Epithelial cell of proximal tubule (primary cell): ENCODE measurements at regions not wholly inside any gene's neighbourhood (a gene's known extent, or its start where the extent isn't known, plus 50 kb on each side); places are given as distances from the start of the nearest gene placed in this dataset.
"Not testable (repeated sequence)": the region's sequence is repeated elsewhere in the genome, so short reads cannot be mapped to it uniquely, and the experiment has no call there.

Source experiments
- DNase-seq: peaks from one replicate; pipeline ENCODE4 v3.0.0-alpha.2; 2011; ENCODE audit warnings: low read depth
- H3K4me3 ChIP-seq: 2 replicates; pipeline ENCODE4 v1.5.1; 2011; ENCODE audit warnings: low read depth, mild to moderate bottlenecking, low read length
- TF ChIP-seq, protein P1 (sequence below): conservative IDR thresholded peaks from 2 replicates; pipeline ENCODE4 v1.5.1; 2012; ENCODE audit warnings: low read depth, mild to moderate bottlenecking, low read length

DNA sequence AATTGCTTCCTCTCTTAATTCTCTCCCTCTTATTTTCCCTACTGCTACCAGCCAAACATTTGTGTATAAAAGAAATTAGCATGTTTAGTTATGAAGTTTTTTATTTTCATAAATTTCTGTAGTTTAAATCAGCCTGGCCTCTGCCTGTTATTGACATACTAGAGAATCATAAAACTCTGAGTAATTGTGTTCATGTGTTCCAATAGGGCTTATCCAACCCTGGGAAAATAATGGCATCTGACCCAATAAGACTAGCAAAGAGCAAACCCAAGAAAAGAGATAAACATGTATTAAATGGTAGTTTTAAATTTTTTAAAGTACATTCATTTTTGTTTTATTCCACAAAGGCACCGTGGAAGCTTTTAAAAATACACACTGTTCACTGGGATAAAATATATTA lies 404.3 kb downstream of the HLX start:
- no peak overlapping the region for H3K4me3 ChIP-seq
- TF ChIP-seq, protein P1, sequence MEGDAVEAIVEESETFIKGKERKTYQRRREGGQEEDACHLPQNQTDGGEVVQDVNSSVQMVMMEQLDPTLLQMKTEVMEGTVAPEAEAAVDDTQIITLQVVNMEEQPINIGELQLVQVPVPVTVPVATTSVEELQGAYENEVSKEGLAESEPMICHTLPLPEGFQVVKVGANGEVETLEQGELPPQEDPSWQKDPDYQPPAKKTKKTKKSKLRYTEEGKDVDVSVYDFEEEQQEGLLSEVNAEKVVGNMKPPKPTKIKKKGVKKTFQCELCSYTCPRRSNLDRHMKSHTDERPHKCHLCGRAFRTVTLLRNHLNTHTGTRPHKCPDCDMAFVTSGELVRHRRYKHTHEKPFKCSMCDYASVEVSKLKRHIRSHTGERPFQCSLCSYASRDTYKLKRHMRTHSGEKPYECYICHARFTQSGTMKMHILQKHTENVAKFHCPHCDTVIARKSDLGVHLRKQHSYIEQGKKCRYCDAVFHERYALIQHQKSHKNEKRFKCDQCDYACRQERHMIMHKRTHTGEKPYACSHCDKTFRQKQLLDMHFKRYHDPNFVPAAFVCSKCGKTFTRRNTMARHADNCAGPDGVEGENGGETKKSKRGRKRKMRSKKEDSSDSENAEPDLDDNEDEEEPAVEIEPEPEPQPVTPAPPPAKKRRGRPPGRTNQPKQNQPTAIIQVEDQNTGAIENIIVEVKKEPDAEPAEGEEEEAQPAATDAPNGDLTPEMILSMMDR, result no peak

DNA sequence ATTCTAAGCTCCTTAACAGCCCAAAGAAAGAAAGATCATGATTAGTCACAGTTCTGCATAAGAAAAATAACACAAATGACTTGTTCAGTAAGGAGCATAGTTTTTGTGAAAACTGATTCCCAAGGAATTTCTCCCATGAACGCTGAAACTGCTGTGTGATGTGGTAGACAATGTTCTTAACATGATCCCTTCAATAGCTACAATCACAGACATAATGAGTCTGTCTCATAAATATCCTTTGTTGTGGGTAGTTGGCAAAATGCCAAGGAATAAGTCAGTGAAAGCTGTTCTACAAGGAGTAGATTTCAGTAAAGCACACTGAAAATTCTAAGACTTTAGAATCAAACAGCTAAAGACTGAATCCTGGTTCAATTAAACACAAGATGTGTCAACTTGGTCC lies 404.8 kb downstream of the HLX start:
- H3K4me3 ChIP-seq, result no peak overlapping the region
- no peak for DNase-seq
- TF ChIP-seq, protein P1, result no peak

More for the DNA sequence above, 404.3 kb downstream of the HLX start:
- no peak for DNase-seq

DNA sequence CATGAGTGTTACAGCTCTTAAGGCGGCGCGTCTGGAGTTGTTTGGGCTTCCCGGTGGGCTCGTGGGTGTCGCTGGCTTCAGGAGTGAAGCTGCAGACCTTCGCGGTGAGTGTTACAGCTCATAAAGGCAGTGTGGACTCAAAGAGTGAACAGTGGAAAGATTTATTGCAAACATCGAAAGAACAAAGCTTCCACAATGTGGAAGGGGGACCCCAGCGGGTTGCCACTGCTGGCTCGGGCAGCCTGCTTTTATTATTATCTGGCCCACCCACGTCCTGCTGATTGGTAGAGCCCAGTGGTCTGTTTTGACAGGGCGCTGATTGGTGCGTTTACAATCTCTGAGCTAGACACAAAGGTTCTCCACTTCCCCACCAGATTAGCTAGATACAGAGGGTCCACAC lies 405.7 kb downstream of the HLX start:
- not testable (repeated sequence) for DNase-seq, H3K4me3 ChIP-seq

DNA sequence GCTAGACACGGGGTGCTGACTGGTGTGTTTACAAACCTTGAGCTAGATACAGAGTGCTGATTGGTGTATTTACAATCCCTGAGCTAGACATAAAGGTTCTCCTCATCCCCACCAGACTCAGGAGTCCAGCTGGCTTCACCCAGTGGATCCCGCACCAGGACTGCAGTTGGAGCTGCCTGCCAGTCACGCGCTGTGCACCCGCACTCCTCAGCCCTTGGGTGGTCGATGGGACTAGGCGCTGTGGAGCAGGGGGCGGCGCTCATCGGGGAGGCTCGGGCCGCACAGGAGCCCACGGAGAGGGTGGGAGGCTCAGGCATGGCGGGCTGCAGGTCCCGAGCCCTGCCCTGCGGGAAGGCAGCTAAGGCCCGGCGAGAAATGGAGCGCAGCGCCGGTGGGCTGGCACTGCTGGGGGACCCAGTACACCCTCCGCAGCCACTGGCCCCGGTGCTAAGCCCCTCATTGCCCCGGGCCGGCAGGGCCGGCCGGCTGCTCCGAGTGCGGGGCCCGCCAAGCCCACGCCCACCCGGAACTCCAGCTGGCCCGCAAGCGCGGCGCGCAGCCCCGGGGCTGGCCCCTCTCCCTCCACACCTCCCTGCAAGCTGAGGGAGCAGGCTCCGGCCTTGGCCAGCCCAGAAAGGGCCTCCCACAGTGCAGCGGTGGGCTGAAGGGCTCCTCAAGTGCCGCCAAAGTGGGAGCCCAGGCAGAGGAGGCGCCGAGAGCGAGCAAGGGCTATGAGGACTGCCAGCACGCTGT lies 406.4 kb downstream of the HLX start:
- DNase-seq, result not testable (repeated sequence)

DNA sequence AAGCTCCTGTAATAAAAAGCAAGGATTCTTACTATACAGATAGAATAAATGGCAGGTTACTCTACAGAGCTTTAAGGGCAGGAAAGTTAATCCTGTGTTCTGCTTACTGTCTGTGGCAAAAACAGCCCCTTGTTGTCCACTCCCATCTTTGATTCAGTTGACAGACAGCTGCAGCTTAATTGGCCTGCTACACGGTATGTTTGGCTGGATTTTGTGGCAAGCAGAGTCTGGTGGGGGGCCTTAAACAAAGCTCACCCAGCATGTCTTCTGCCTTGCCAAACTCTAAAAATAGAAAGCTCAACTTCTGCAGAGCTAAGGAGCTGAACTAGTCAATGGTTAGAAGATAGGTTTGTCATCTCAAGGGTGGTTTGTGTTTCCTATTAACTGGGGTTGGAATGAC lies 407.2 kb downstream of the HLX start:
- TF ChIP-seq, protein P1, result no peak
- no peak overlapping the region for H3K4me3 ChIP-seq
- DNase-seq, result no peak

More for the DNA sequence above, 406.4 kb downstream of the HLX start:
- not testable (repeated sequence) for H3K4me3 ChIP-seq

DNA sequence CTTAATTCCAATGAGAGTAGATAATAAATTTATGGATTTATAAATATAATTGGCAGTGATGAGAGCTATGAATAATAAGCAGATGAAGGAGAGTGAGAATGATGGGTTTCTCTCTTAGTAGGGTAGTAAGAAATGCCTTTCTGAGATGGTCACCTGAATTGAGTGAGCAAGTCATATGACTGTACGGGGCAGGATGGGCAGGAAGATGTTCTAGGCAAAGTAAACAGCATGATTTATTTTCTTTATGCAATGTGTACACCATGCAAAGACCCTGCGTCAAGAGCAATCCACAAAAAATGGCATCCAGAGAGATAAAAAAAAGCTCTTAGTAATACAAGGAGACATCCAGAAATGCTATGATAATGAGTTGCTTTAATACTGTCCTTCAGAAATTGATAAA lies 409.9 kb downstream of the HLX start:
- TF ChIP-seq, protein P1, result no peak
- H3K4me3 ChIP-seq, result no peak overlapping the region
- no peak for DNase-seq

DNA sequence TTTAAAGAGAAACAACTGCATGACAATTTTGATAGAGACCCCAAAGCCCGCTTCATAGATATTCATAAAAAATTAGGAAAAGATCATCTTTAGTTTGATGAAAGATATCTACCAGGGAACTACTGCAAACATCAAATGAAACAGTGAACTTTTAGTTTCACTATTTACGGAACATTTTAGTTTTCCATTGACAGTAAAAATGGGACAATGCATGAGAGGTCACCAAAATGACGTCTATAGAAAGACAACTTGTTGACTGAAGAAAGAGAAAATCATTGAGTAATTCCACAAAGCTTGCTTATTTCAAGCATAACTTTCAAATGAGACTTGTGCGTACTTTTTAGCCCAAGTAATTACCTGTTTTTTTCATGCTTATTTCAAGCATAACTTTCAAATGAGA lies 411.4 kb downstream of the HLX start:
- TF ChIP-seq, protein P1, result no peak
- no peak overlapping the region for H3K4me3 ChIP-seq
- no peak for DNase-seq

DNA sequence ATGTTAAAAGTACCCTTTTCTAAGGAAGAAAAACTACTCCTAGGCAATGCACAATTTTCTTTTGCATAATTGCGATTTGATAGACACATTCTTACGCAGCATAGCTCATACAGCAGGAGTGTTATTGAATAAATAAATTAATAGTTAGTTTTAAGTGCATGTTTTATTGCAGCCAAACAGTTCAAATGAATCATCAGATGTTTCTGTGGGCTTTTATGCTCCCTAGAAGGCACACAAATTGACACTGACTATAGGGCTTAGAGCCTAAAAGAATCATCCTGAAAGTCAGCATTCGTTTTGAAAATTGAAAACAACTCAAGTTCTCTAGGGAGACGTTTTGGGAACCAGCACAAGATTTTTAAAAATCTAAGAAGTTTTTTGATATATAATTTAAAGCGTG lies 411.9 kb downstream of the HLX start:
- H3K4me3 ChIP-seq, result no peak overlapping the region
- TF ChIP-seq, protein P1, result no peak
- DNase-seq, result no peak
